ENCODE measurements at regions not wholly inside any gene's neighbourhood (a gene's known extent, or its start where the extent isn't known, plus 50 kb on each side); places are given as distances from the start of the nearest gene placed in this dataset.

DNA sequence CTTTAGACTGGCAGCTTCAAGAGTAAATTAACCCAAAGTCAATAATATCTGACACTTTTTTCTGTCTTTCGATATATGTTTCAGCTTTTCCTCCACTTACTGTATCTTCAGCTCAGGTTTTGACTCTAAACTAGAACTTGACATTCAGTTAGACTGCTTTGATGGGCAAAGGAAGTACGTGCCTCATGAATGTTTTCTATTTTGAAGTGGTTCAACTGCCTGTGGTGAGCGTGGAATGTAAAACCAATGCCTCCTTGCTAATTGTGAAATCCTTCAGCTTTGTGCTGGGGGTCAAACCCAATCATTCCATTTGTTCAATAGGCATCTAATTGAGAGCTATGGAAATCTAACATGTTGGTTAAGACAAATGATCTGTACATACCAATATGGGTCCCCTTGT lies 857.0 kb upstream of the HTR2C start:
- POLR2A ChIA-PET = no interaction called here
- TF ChIP-seq, protein P1, sequence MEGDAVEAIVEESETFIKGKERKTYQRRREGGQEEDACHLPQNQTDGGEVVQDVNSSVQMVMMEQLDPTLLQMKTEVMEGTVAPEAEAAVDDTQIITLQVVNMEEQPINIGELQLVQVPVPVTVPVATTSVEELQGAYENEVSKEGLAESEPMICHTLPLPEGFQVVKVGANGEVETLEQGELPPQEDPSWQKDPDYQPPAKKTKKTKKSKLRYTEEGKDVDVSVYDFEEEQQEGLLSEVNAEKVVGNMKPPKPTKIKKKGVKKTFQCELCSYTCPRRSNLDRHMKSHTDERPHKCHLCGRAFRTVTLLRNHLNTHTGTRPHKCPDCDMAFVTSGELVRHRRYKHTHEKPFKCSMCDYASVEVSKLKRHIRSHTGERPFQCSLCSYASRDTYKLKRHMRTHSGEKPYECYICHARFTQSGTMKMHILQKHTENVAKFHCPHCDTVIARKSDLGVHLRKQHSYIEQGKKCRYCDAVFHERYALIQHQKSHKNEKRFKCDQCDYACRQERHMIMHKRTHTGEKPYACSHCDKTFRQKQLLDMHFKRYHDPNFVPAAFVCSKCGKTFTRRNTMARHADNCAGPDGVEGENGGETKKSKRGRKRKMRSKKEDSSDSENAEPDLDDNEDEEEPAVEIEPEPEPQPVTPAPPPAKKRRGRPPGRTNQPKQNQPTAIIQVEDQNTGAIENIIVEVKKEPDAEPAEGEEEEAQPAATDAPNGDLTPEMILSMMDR (IDR thresholded peaks at IDR 0.05; ENCODE audit: insufficient read depth, low read depth, low read length) = no peak
- Histone ChIP-seq H3K36me3 (ENCODE audit: control insufficient read depth, insufficient read depth, low read length) (no peaks in the 10 kb centered on the region), H3K4me3 (ENCODE audit: low read depth, low read length) (no peak overlapping the region), H3K27me3 (ENCODE audit: control insufficient read depth, insufficient read depth, low read length) (no peaks in the 10 kb centered on the region)
- DNase-seq (ENCODE audit: low read depth) = no peak
- CTCF ChIA-PET = interaction anchor here (0.6 kb wide), 1 partner anchor 19 kb away, joined by 3 read pairs; no protein-coding TSS in a partner anchor

GRCh38 chrX:113726466-113726865 lies 857.4 kb upstream of the HTR2C start:
- Histone ChIP-seq H3K36me3 (ENCODE audit: control insufficient read depth, insufficient read depth, low read length) (no peaks in the 10 kb centered on the region), H3K27me3 (ENCODE audit: control insufficient read depth, insufficient read depth, low read length) (no peaks in the 10 kb centered on the region), H3K4me3 (ENCODE audit: low read depth, low read length) (no peak overlapping the region)
- no peak for DNase-seq (ENCODE audit: low read depth)
- ChIA-PET CTCF (interaction anchor here (0.6 kb wide), 1 partner anchor 19 kb away, joined by 3 read pairs; no protein-coding TSS in a partner anchor), POLR2A (no interaction called here)
- TF ChIP-seq, protein P1 (IDR thresholded peaks at IDR 0.05; ENCODE audit: insufficient read depth, low read depth, low read length) = no peak

- POLR2A ChIA-PET = no interaction called here
- Histone ChIP-seq H3K36me3 (ENCODE audit: control insufficient read depth, insufficient read depth, low read length) (no peaks in the 10 kb centered on the region), H3K4me3 (ENCODE audit: low read depth, low read length) (no peak overlapping the region), H3K27me3 (ENCODE audit: control insufficient read depth, insufficient read depth, low read length) (no peaks in the 10 kb centered on the region)
- TF ChIP-seq, protein P1 (IDR thresholded peaks at IDR 0.05; ENCODE audit: insufficient read depth, low read depth, low read length) = no peak
- CTCF ChIA-PET = no interaction called here
- DNase-seq (ENCODE audit: low read depth) = no peak
These were observed 857.9 kb upstream of the HTR2C start for GRCh38 chrX:113726009-113726408.

GRCh38 chrX:113699939-113700338 lies 859.3 kb upstream of the AMOT start:
- ChIA-PET POLR2A (no interaction called here), CTCF (no interaction called here)
- TF ChIP-seq, protein P1 (IDR thresholded peaks at IDR 0.05; ENCODE audit: insufficient read depth, low read depth, low read length) = no peak
- H3K36me3 ChIP-seq (ENCODE audit: control insufficient read depth, insufficient read depth, low read length) = no peaks in the 10 kb centered on the region
- no peaks in the 10 kb centered on the region for H3K27me3 ChIP-seq (ENCODE audit: control insufficient read depth, insufficient read depth, low read length)
- no peak for DNase-seq (ENCODE audit: low read depth)
- no peak overlapping the region for H3K4me3 ChIP-seq (ENCODE audit: low read depth, low read length)

DNA sequence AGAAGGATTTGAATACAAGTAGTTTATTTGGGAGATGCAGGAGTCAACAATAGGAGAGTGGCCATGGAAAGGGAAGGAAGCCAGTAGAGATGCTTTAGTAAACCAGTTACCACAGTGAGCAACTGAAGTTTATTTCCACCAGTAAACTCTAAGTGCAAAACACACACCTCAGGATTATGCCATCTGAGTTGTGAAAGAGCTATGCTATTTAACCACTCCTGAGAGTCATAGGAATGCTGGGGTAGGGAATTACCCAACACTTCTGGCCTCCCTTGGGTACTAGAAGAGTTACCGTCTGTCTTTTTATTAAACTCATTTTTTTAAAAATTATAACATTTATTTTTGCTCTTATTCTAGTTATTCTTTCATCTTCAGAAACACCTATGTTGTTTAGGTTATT lies 834.6 kb upstream of the AMOT start:
- CTCF ChIA-PET = no interaction called here
- no peak for DNase-seq (ENCODE audit: low read depth)
- POLR2A ChIA-PET = no interaction called here
- TF ChIP-seq, protein P1 (IDR thresholded peaks at IDR 0.05; ENCODE audit: insufficient read depth, low read depth, low read length) = no peak
- no peaks in the 10 kb centered on the region for H3K36me3 ChIP-seq (ENCODE audit: control insufficient read depth, insufficient read depth, low read length)
- H3K27me3 ChIP-seq (ENCODE audit: control insufficient read depth, insufficient read depth, low read length) = no peaks in the 10 kb centered on the region
- no peak overlapping the region for H3K4me3 ChIP-seq (ENCODE audit: low read depth, low read length)
